ENCODE measurements at regions not wholly inside any gene's neighbourhood (a gene's known extent, or its start where the extent isn't known, plus 50 kb on each side); places are given as distances from the start of the nearest gene placed in this dataset.
A peak's percentile ranks its signal among the peaks of the same experiment; 100 is the strongest.

GRCh38 chr13:20348018-20348417, 115.9 kb upstream of the GJB6 start:
- TF ChIP-seq POLR2A (IDR thresholded peaks at IDR 0.05) (no peak), POLR2AphosphoS5 (IDR thresholded peaks at IDR 0.05) (no peak), EP300 (IDR thresholded peaks at IDR 0.05) (no peak)
- TF ChIP-seq, protein P1, sequence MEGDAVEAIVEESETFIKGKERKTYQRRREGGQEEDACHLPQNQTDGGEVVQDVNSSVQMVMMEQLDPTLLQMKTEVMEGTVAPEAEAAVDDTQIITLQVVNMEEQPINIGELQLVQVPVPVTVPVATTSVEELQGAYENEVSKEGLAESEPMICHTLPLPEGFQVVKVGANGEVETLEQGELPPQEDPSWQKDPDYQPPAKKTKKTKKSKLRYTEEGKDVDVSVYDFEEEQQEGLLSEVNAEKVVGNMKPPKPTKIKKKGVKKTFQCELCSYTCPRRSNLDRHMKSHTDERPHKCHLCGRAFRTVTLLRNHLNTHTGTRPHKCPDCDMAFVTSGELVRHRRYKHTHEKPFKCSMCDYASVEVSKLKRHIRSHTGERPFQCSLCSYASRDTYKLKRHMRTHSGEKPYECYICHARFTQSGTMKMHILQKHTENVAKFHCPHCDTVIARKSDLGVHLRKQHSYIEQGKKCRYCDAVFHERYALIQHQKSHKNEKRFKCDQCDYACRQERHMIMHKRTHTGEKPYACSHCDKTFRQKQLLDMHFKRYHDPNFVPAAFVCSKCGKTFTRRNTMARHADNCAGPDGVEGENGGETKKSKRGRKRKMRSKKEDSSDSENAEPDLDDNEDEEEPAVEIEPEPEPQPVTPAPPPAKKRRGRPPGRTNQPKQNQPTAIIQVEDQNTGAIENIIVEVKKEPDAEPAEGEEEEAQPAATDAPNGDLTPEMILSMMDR (IDR thresholded peaks at IDR 0.05): no peak

GRCh38 chr13:20344836-20345490, 112.8 kb upstream of the GJB6 start:
- ATAC-seq (ENCODE audit: low FRiP score in 2 of 2): peak in 1 of 2 donors; percentile 52

More at GRCh38 chr13:20348018-20348417, 115.9 kb upstream of the GJB6 start:
- no peak for ATAC-seq (ENCODE audit: low FRiP score in 2 of 2)
- H3K4me1 ChIP-seq: peaks cover 0 to 37% (median 24%) of the 10 kb centered on the region in 4 donors
- WGBS, 2 donors: 91 to 94% methylated on average over 10 of the region's 10 CpGs
- H3K9me3 ChIP-seq: no peaks in the 10 kb centered on the region
- no peaks in the 10 kb centered on the region for H3K36me3 ChIP-seq
- no peak for DNase-seq
- H3K27me3 ChIP-seq: no peaks in the 10 kb centered on the region
- H3K27ac ChIP-seq: no peak overlapping the region
- no peak overlapping the region for H3K4me3 ChIP-seq

DNA sequence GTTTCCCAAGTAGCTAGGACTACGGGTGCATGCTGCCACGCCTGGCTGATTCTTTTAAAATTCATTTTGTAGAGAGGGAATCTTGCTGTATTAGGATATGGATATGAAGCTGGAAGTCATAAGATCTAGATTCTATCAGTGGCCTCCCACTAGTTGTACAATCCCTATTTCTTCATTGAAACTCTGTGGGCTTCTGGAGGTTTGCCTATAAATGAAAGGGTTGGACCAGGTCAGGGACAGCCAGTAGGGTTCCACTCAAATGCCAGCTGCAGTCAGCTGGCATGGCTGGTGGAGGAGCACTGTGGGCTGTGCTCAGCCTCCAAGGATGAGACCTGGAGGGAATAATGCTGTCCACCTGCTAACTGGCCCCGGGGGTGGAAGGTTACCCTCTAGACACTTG, 110.2 kb upstream of the GJB6 start:
- H3K27ac ChIP-seq: no peak overlapping the region
- H3K27me3 ChIP-seq: no peaks in the 10 kb centered on the region
- no peaks in the 10 kb centered on the region for H3K9me3 ChIP-seq
- ATAC-seq (ENCODE audit: low FRiP score in 2 of 2): no peak
- no peak for DNase-seq
- TF ChIP-seq POLR2A (IDR thresholded peaks at IDR 0.05) (no peak), POLR2AphosphoS5 (IDR thresholded peaks at IDR 0.05) (no peak), EP300 (IDR thresholded peaks at IDR 0.05) (no peak)
- TF ChIP-seq, protein P1 (IDR thresholded peaks at IDR 0.05): no peak
- no peak overlapping the region for H3K4me3 ChIP-seq
- 89 to 92% methylated on average over 3 of the region's 3 CpGs for WGBS, 2 donors
- no peaks in the 10 kb centered on the region for H3K36me3 ChIP-seq
- peaks cover 0 to 16% (median 6%) of the 10 kb centered on the region in 4 donors for H3K4me1 ChIP-seq

More at GRCh38 chr13:20344836-20345490, 112.8 kb upstream of the GJB6 start:
- H3K4me3 ChIP-seq: no peak overlapping the region
- H3K9me3 ChIP-seq: no peaks in the 10 kb centered on the region
- no peak for TF ChIP-seq EP300 (IDR thresholded peaks at IDR 0.05)
- TF ChIP-seq POLR2A (IDR thresholded peaks at IDR 0.05): no peak
- TF ChIP-seq, protein P1 (IDR thresholded peaks at IDR 0.05): no peak
- no peak for TF ChIP-seq POLR2AphosphoS5 (IDR thresholded peaks at IDR 0.05)
- WGBS, 2 donors: 55 to 56% methylated on average over 10 of the region's 10 CpGs
- no peaks in the 10 kb centered on the region for H3K27me3 ChIP-seq
- H3K4me1 ChIP-seq: peaks cover 0 to 21% (median 11%) of the 10 kb centered on the region in 4 donors
- DNase-seq: no peak
- H3K27ac ChIP-seq: no peak overlapping the region
- no peaks in the 10 kb centered on the region for H3K36me3 ChIP-seq

GRCh38 chr13:20340759-20341171, 108.6 kb upstream of the GJB6 start:
- no peak overlapping the region for H3K27ac ChIP-seq
- no peak overlapping the region for H3K4me3 ChIP-seq
- peak; percentile 49 to 66 for DNase-seq
- 50 to 59% methylated on average over 5 to 10 of the region's 10 CpGs for WGBS, 2 donors
- TF ChIP-seq POLR2A (IDR thresholded peaks at IDR 0.05) (no peak), POLR2AphosphoS5 (IDR thresholded peaks at IDR 0.05) (no peak), EP300 (IDR thresholded peaks at IDR 0.05) (no peak)
- TF ChIP-seq, protein P1 (IDR thresholded peaks at IDR 0.05): no peak
- ATAC-seq (ENCODE audit: low FRiP score in 2 of 2): peak; percentile 65 to 70
- H3K4me1 ChIP-seq: peaks cover 0 to 16% (median 6%) of the 10 kb centered on the region in 4 donors
- no peaks in the 10 kb centered on the region for H3K9me3 ChIP-seq
- H3K27me3 ChIP-seq: no peaks in the 10 kb centered on the region
- no peaks in the 10 kb centered on the region for H3K36me3 ChIP-seq
